ENCODE measurements at regions not wholly inside any gene's neighbourhood (a gene's known extent, or its start where the extent isn't known, plus 50 kb on each side); places are given as distances from the start of the nearest gene placed in this dataset.

- no peak for TF ChIP-seq YY1 (IDR thresholded peaks at IDR 0.05; ENCODE audit: low read depth)
- TF ChIP-seq MXI1 (IDR thresholded peaks at IDR 0.05; ENCODE audit: low read depth, low read length) = no peak
- TF ChIP-seq PBX3 (IDR thresholded peaks at IDR 0.05) = no peak
- no peak for TF ChIP-seq CTCF (IDR thresholded peaks at IDR 0.05)
- no peak for TF ChIP-seq RFX5 (IDR thresholded peaks at IDR 0.05; ENCODE audit: low read length)
- TF ChIP-seq RAD21 (IDR thresholded peaks at IDR 0.05; ENCODE audit: low read length) = no peak
- TF ChIP-seq POLR2AphosphoS5 (IDR thresholded peaks at IDR 0.05; ENCODE audit: low read depth, low read length) = no peak
- TF ChIP-seq MAX (IDR thresholded peaks at IDR 0.05; ENCODE audit: low read depth) = no peak
Measured at GRCh38 chr4:4717692-4718091, 141.8 kb upstream of the MSX1 start.

Data from SK-N-SH (cell line).